Prostate gland (tissue), 2 donors: ENCODE measurements at regions not wholly inside any gene's neighbourhood (a gene's known extent, or its start where the extent isn't known, plus 50 kb on each side); places are given as distances from the start of the nearest gene placed in this dataset.

Experiments
- CTCF ChIP-seq, 4 experiments: fragments of 200-600 bp in 2 of 4; fragments of 450-650 bp in 2 of 4; sonication (generic) in 2 of 4; IDR thresholded peaks; 1 replicate in 3 of 4; 2 replicates in 1 of 4; pipeline ENCODE4 v1.5.1; 2016 to 2019; ENCODE audit warnings: antibody characterized with exemption in 4 of 4, mild to moderate bottlenecking in 2 of 4, moderate library complexity in 2 of 4
- POLR2A ChIP-seq: fragments of 450-650 bp; IDR thresholded peaks from one replicate; pipeline ENCODE4 v1.6.1; 2016; ENCODE audit warnings: antibody characterized with exemption, mild to moderate bottlenecking

- TF ChIP-seq CTCF (IDR thresholded peaks at IDR 0.05), result no peak
- no peak for TF ChIP-seq POLR2A
Measured at GRCh38 chr4:186931519-186931918, 207.9 kb upstream of the FAT1 start.
